WTC11 (cell line): ENCODE measurements at regions not wholly inside any gene's neighbourhood (a gene's known extent, or its start where the extent isn't known, plus 50 kb on each side); places are given as distances from the start of the nearest gene placed in this dataset.

Experiments used
- ATAC-seq: fragments of 200-7000 bp; cut with Tn5 transposase; 2 replicates; pipeline ENCODE4 v1.10.0; 2021; ENCODE audit warnings: mild to moderate bottlenecking, moderate library complexity
- CTCF ChIA-PET: fragments of 300-600 bp; sonication (Branson Sonifier 250); formaldehyde crosslinking; loops from one replicate; lab custom pipeline; 2021; ENCODE audit warnings: antibody characterized with exemption; lab: Charles Lee
- POLR2A ChIA-PET: fragments of 350-600 bp; sonication (Branson Sonifier 250); formaldehyde crosslinking; loops from one replicate; lab custom pipeline; 2021; ENCODE audit warnings: antibody characterized with exemption; lab: Charles Lee
- DNase-seq: peaks from one replicate; pipeline ENCODE4 v3.0.0; 2021; ENCODE audit warnings: low spot score
- H3K27ac Mint-ChIP-seq: 2 replicates; pipeline ENCODE4 v1.8.0; 2021; ENCODE audit warnings: mixed read lengths
- H3K27me3 Mint-ChIP-seq: 2 replicates; pipeline ENCODE4 v1.8.0; 2021; ENCODE audit warnings: low read depth, mild to moderate bottlenecking, moderate library complexity, mixed read lengths
- H3K36me3 Mint-ChIP-seq: 2 replicates; pipeline ENCODE4 v1.8.0; 2021; ENCODE audit warnings: mixed read lengths
- H3K4me1 Mint-ChIP-seq: 2 replicates; pipeline ENCODE4 v1.8.0; 2022; ENCODE audit warnings: mixed read lengths
- H3K4me3 Mint-ChIP-seq: 2 replicates; pipeline ENCODE4 v1.8.0; 2021; ENCODE audit warnings: mild to moderate bottlenecking, moderate library complexity, mixed read lengths
- H3K9me3 Mint-ChIP-seq: 2 replicates; pipeline ENCODE4 v1.8.0; 2021; ENCODE audit warnings: mixed read lengths
- ATF1 ChIP-seq: sonication (generic); formaldehyde crosslinking; IDR thresholded peaks from 2 replicates; pipeline ENCODE4 v1.8.1; 2023; ENCODE audit warnings: mild to moderate bottlenecking, moderate library complexity, missing genetic modification reagents
- CBFB ChIP-seq: sonication (generic); formaldehyde crosslinking; IDR thresholded peaks from 2 replicates; pipeline ENCODE4 v1.8.1; 2022; ENCODE audit warnings: mild to moderate bottlenecking, low read depth, missing genetic modification reagents
- ELF4 ChIP-seq: sonication (generic); formaldehyde crosslinking; IDR thresholded peaks from 2 replicates; pipeline ENCODE4 v1.8.1; 2022; ENCODE audit warnings: low read depth, mild to moderate bottlenecking, moderate library complexity, missing genetic modification reagents
- FOXK1 ChIP-seq: sonication (generic); formaldehyde crosslinking; IDR thresholded peaks from 2 replicates; pipeline ENCODE4 v1.8.0; 2022; ENCODE audit warnings: mild to moderate bottlenecking, moderate library complexity, missing genetic modification reagents
- FOXP1 ChIP-seq: sonication (generic); formaldehyde crosslinking; IDR thresholded peaks from 2 replicates; pipeline ENCODE4 v1.8.0; 2022; ENCODE audit warnings: missing genetic modification reagents, mild to moderate bottlenecking, moderate library complexity, borderline replicate concordance
- GTF2I ChIP-seq: fragments of 250-450 bp; sonication (Bioruptor Pico); conservative IDR thresholded peaks from 2 replicates; pipeline ENCODE4 v1.4.0; 2021; ENCODE audit warnings: mild to moderate bottlenecking
- IRF2 ChIP-seq: sonication (generic); formaldehyde crosslinking; IDR thresholded peaks from 2 replicates; pipeline ENCODE4 v1.8.0; 2022; ENCODE audit warnings: low read depth, missing genetic modification reagents, borderline replicate concordance
- NR1H2 ChIP-seq: sonication (generic); formaldehyde crosslinking; IDR thresholded peaks from 2 replicates; pipeline ENCODE4 v1.9.0; 2021; ENCODE audit warnings: mild to moderate bottlenecking, moderate library complexity, missing genetic modification reagents
- NR2C2 ChIP-seq: sonication (generic); formaldehyde crosslinking; IDR thresholded peaks from 2 replicates; pipeline ENCODE4 v1.8.0; 2022; ENCODE audit warnings: mild to moderate bottlenecking, missing genetic modification reagents
- OVOL2 ChIP-seq: fragments of 250-450 bp; sonication (Bioruptor Pico); IDR thresholded peaks from 2 replicates; pipeline ENCODE4 v1.9.0; 2021; ENCODE audit warnings: mild to moderate bottlenecking, borderline replicate concordance
- SOX15 ChIP-seq: fragments of 250-450 bp; sonication (Bioruptor Pico); IDR thresholded peaks from 2 replicates; pipeline ENCODE4 v1.9.0; 2021; ENCODE audit warnings: mild to moderate bottlenecking
- TCF7 ChIP-seq: sonication (generic); formaldehyde crosslinking; IDR thresholded peaks from 2 replicates; pipeline ENCODE4 v1.8.0; 2022; ENCODE audit warnings: mild to moderate bottlenecking, low read depth, missing genetic modification reagents, moderate library complexity
- ZNF121 ChIP-seq: sonication (generic); formaldehyde crosslinking; IDR thresholded peaks from 2 replicates; pipeline ENCODE4 v1.8.0; 2023; ENCODE audit warnings: missing genetic modification reagents
- ZNF138 ChIP-seq: sonication (generic); formaldehyde crosslinking; conservative IDR thresholded peaks from 2 replicates; pipeline ENCODE4 v1.8.1; 2022; ENCODE audit warnings: mild to moderate bottlenecking, moderate library complexity, missing genetic modification reagents
- ZNF219 ChIP-seq: sonication (generic); formaldehyde crosslinking; IDR thresholded peaks from 2 replicates; pipeline ENCODE4 v1.8.0; 2023; ENCODE audit warnings: missing genetic modification reagents, mild to moderate bottlenecking, borderline replicate concordance
- TF ChIP-seq, protein P1 (sequence below): sonication (generic); formaldehyde crosslinking; IDR thresholded peaks from 2 replicates; pipeline ENCODE4 v1.8.1; 2023; ENCODE audit warnings: mild to moderate bottlenecking, missing genetic modification reagents, borderline replicate concordance
- TF ChIP-seq, protein P2 (sequence below): sonication (generic); formaldehyde crosslinking; IDR thresholded peaks from 2 replicates; pipeline ENCODE4 v1.8.1; 2023; ENCODE audit warnings: mild to moderate bottlenecking, moderate library complexity, missing genetic modification reagents
- TF ChIP-seq, protein P3 (sequence below): sonication (generic); formaldehyde crosslinking; IDR thresholded peaks from 2 replicates; pipeline ENCODE4 v1.8.0; 2023; ENCODE audit warnings: mild to moderate bottlenecking, missing genetic modification reagents
- TF ChIP-seq, protein P4 (sequence below): sonication (generic); formaldehyde crosslinking; conservative IDR thresholded peaks from 2 replicates; pipeline ENCODE4 v1.8.1; 2022; ENCODE audit warnings: mild to moderate bottlenecking, missing genetic modification reagents
- TF ChIP-seq, protein P5 (sequence below): fragments of 200-600 bp; IDR thresholded peaks from 2 replicates; pipeline ENCODE4 v1.8.0; 2022; ENCODE audit warnings: antibody characterized with exemption
- TF ChIP-seq, protein P6 (sequence below): sonication (generic); formaldehyde crosslinking; IDR thresholded peaks from 2 replicates; pipeline ENCODE4 v1.8.1; 2022; ENCODE audit warnings: low read depth, missing genetic modification reagents, borderline replicate concordance
- TF ChIP-seq, protein P7 (sequence below): sonication (generic); formaldehyde crosslinking; IDR thresholded peaks from 2 replicates; pipeline ENCODE4 v1.8.1; 2022; ENCODE audit warnings: missing genetic modification reagents, borderline replicate concordance

DNA sequence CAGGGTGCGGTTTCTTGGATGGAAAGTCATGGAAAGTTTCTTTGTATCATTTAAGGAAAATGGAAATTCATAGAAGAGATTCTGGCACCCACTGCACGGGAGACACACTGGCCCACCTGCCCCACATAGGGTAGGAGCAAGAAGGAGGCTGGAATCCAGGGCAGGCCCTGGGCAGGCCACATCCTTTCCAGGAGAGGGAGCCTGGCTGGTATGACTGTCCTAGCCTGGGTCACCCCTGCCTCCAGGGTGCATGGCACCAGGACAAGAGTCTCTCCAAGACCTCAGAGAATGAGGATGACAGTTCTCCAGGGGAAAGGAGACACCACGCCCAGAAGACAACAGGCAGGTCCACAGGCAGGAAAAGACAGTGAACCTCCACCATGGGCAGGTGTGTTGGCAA is 297.2 kb downstream of the TCERG1L start:
- Mint-ChIP-seq H3K27ac (no peak overlapping the region), H3K9me3 (peaks cover 65% of the 10 kb centered on the region)

DNA sequence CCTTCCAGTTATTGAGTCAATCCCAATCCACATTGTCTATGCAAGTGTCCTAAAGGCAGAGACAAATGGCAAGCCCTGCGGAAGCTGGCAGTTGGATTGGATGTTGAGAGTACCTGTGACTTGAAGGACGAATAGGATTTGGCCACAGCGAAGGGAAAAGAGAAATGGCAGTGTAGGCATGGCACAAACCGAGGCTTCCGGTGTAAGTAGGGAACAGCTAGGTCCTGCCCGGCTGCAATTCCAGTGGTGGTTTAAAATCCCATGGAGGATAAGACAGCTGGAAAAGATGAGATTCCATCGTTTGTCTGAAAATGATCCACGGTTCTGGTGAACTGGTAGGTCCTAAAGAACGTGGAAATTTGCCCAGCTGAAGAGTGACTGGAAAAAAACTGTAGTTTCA is 296.2 kb downstream of the TCERG1L start:
- ATAC-seq (no peak), DNase-seq (no peak)
- no peaks in the 10 kb centered on the region for H3K4me1 Mint-ChIP-seq
- peaks cover 45% of the 10 kb centered on the region for H3K36me3 Mint-ChIP-seq
- H3K9me3 Mint-ChIP-seq, result peaks cover 59% of the 10 kb centered on the region
- POLR2A ChIA-PET, result no interaction called here
- H3K27ac Mint-ChIP-seq, result no peak overlapping the region
- CTCF ChIA-PET, result no interaction called here
- H3K27me3 Mint-ChIP-seq, result peaks cover 5% of the 10 kb centered on the region
- H3K4me3 Mint-ChIP-seq, result no peak overlapping the region
- TF ChIP-seq NR1H2 (CRISPR knock-in tag) (no peak), FOXP1 (no peak), CBFB (CRISPR knock-in tag) (no peak), FOXK1 (CRISPR knock-in tag) (no peak)
- TF ChIP-seq, protein P1, sequence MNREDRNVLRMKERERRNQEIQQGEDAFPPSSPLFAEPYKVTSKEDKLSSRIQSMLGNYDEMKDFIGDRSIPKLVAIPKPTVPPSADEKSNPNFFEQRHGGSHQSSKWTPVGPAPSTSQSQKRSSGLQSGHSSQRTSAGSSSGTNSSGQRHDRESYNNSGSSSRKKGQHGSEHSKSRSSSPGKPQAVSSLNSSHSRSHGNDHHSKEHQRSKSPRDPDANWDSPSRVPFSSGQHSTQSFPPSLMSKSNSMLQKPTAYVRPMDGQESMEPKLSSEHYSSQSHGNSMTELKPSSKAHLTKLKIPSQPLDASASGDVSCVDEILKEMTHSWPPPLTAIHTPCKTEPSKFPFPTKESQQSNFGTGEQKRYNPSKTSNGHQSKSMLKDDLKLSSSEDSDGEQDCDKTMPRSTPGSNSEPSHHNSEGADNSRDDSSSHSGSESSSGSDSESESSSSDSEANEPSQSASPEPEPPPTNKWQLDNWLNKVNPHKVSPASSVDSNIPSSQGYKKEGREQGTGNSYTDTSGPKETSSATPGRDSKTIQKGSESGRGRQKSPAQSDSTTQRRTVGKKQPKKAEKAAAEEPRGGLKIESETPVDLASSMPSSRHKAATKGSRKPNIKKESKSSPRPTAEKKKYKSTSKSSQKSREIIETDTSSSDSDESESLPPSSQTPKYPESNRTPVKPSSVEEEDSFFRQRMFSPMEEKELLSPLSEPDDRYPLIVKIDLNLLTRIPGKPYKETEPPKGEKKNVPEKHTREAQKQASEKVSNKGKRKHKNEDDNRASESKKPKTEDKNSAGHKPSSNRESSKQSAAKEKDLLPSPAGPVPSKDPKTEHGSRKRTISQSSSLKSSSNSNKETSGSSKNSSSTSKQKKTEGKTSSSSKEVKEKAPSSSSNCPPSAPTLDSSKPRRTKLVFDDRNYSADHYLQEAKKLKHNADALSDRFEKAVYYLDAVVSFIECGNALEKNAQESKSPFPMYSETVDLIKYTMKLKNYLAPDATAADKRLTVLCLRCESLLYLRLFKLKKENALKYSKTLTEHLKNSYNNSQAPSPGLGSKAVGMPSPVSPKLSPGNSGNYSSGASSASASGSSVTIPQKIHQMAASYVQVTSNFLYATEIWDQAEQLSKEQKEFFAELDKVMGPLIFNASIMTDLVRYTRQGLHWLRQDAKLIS, result no peak
- TF ChIP-seq, protein P2, sequence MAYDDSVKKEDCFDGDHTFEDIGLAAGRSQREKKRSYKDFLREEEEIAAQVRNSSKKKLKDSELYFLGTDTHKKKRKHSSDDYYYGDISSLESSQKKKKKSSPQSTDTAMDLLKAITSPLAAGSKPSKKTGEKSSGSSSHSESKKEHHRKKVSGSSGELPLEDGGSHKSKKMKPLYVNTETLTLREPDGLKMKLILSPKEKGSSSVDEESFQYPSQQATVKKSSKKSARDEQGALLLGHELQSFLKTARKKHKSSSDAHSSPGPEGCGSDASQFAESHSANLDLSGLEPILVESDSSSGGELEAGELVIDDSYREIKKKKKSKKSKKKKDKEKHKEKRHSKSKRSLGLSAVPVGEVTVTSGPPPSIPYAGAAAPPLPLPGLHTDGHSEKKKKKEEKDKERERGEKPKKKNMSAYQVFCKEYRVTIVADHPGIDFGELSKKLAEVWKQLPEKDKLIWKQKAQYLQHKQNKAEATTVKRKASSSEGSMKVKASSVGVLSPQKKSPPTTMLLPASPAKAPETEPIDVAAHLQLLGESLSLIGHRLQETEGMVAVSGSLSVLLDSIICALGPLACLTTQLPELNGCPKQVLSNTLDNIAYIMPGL, result no peak

More for the DNA sequence above, 297.2 kb downstream of the TCERG1L start:
- CTCF ChIA-PET, result no interaction called here
- no peak overlapping the region for H3K4me3 Mint-ChIP-seq
- peaks cover 2% of the 10 kb centered on the region; the same call in 1 of the 2 replicates for H3K4me1 Mint-ChIP-seq
- POLR2A ChIA-PET, result no interaction called here
- no peak for ATAC-seq
- peaks cover 54% of the 10 kb centered on the region for H3K36me3 Mint-ChIP-seq
- TF ChIP-seq TCF7 (CRISPR knock-in tag), result no peak
- no peak for TF ChIP-seq OVOL2
- no peak for TF ChIP-seq GTF2I (CRISPR knock-in tag)
- TF ChIP-seq, protein P3, sequence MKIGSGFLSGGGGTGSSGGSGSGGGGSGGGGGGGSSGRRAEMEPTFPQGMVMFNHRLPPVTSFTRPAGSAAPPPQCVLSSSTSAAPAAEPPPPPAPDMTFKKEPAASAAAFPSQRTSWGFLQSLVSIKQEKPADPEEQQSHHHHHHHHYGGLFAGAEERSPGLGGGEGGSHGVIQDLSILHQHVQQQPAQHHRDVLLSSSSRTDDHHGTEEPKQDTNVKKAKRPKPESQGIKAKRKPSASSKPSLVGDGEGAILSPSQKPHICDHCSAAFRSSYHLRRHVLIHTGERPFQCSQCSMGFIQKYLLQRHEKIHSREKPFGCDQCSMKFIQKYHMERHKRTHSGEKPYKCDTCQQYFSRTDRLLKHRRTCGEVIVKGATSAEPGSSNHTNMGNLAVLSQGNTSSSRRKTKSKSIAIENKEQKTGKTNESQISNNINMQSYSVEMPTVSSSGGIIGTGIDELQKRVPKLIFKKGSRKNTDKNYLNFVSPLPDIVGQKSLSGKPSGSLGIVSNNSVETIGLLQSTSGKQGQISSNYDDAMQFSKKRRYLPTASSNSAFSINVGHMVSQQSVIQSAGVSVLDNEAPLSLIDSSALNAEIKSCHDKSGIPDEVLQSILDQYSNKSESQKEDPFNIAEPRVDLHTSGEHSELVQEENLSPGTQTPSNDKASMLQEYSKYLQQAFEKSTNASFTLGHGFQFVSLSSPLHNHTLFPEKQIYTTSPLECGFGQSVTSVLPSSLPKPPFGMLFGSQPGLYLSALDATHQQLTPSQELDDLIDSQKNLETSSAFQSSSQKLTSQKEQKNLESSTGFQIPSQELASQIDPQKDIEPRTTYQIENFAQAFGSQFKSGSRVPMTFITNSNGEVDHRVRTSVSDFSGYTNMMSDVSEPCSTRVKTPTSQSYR (CRISPR knock-in tag), result no peak
- TF ChIP-seq, protein P4, sequence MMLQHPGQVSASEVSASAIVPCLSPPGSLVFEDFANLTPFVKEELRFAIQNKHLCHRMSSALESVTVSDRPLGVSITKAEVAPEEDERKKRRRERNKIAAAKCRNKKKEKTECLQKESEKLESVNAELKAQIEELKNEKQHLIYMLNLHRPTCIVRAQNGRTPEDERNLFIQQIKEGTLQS (CRISPR knock-in tag), result no peak
- no peak for TF ChIP-seq IRF2 (CRISPR knock-in tag)
- no peak for TF ChIP-seq ELF4 (CRISPR knock-in tag)
- no peak for TF ChIP-seq ZNF121 (CRISPR knock-in tag)
- no peak for TF ChIP-seq ZNF138 (CRISPR knock-in tag)
- TF ChIP-seq, protein P5, sequence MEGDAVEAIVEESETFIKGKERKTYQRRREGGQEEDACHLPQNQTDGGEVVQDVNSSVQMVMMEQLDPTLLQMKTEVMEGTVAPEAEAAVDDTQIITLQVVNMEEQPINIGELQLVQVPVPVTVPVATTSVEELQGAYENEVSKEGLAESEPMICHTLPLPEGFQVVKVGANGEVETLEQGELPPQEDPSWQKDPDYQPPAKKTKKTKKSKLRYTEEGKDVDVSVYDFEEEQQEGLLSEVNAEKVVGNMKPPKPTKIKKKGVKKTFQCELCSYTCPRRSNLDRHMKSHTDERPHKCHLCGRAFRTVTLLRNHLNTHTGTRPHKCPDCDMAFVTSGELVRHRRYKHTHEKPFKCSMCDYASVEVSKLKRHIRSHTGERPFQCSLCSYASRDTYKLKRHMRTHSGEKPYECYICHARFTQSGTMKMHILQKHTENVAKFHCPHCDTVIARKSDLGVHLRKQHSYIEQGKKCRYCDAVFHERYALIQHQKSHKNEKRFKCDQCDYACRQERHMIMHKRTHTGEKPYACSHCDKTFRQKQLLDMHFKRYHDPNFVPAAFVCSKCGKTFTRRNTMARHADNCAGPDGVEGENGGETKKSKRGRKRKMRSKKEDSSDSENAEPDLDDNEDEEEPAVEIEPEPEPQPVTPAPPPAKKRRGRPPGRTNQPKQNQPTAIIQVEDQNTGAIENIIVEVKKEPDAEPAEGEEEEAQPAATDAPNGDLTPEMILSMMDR, result no peak
- TF ChIP-seq, protein P6, sequence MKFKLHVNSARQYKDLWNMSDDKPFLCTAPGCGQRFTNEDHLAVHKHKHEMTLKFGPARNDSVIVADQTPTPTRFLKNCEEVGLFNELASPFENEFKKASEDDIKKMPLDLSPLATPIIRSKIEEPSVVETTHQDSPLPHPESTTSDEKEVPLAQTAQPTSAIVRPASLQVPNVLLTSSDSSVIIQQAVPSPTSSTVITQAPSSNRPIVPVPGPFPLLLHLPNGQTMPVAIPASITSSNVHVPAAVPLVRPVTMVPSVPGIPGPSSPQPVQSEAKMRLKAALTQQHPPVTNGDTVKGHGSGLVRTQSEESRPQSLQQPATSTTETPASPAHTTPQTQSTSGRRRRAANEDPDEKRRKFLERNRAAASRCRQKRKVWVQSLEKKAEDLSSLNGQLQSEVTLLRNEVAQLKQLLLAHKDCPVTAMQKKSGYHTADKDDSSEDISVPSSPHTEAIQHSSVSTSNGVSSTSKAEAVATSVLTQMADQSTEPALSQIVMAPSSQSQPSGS (CRISPR knock-in tag), result no peak
- TF ChIP-seq ZNF219 (CRISPR knock-in tag), result no peak
- TF ChIP-seq NR2C2 (CRISPR knock-in tag), result no peak
- TF ChIP-seq, protein P7, sequence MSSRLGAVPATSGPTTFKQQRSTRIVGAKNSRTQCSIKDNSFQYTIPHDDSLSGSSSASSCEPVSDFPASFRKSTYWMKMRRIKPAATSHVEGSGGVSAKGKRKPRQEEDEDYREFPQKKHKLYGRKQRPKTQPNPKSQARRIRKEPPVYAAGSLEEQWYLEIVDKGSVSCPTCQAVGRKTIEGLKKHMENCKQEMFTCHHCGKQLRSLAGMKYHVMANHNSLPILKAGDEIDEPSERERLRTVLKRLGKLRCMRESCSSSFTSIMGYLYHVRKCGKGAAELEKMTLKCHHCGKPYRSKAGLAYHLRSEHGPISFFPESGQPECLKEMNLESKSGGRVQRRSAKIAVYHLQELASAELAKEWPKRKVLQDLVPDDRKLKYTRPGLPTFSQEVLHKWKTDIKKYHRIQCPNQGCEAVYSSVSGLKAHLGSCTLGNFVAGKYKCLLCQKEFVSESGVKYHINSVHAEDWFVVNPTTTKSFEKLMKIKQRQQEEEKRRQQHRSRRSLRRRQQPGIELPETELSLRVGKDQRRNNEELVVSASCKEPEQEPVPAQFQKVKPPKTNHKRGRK (CRISPR knock-in tag), result no peak
- TF ChIP-seq SOX15 (CRISPR knock-in tag), result no peak
- no peak for TF ChIP-seq ATF1 (CRISPR knock-in tag)
- TF ChIP-seq, all 79 proteins: peak for 0
- DNase-seq, result no peak
- peaks cover 7% of the 10 kb centered on the region for H3K27me3 Mint-ChIP-seq
